Mesothelial cell of epicardium (in vitro differentiated cells): ENCODE measurements at regions not wholly inside any gene's neighbourhood (a gene's known extent, or its start where the extent isn't known, plus 50 kb on each side); places are given as distances from the start of the nearest gene placed in this dataset.

Source experiments
- DNase-seq, 2 experiments: peaks; one replicate each; pipeline ENCODE4 v3.0.0; 2021; ENCODE audit warnings: low spot score in 2 of 2; ENCODE audit not compliant: unreplicated experiment in 2 of 2
- H3K27ac Mint-ChIP-seq: 2 replicates; pipeline ENCODE4 v1.8.0; 2021; ENCODE audit warnings: mixed read lengths
- H3K27me3 Mint-ChIP-seq: 2 replicates; pipeline ENCODE4 v1.8.0; 2021; ENCODE audit warnings: low read depth, mixed read lengths
- H3K36me3 Mint-ChIP-seq: 2 replicates; pipeline ENCODE4 v1.8.0; 2021; ENCODE audit warnings: mixed read lengths
- H3K4me1 Mint-ChIP-seq: 2 replicates; pipeline ENCODE4 v1.8.0; 2021; ENCODE audit warnings: mixed read lengths
- H3K4me3 Mint-ChIP-seq: 2 replicates; pipeline ENCODE4 v1.8.0; 2021; ENCODE audit warnings: mild to moderate bottlenecking, moderate library complexity, mixed read lengths
- H3K9me3 Mint-ChIP-seq: 2 replicates; pipeline ENCODE4 v1.8.0; 2021; ENCODE audit warnings: mixed read lengths
- CTCF ChIP-seq: fragments of 200-600 bp; sonication (generic); IDR thresholded peaks from one replicate; pipeline ENCODE4 v1.5.0; 2021; ENCODE audit warnings: antibody characterized with exemption; ENCODE audit not compliant: unreplicated experiment

GRCh38 chrX:145687146-145687545, 130.5 kb upstream of the SLITRK2 start:
- no peaks in the 10 kb centered on the region for H3K27me3 Mint-ChIP-seq
- no peak for TF ChIP-seq CTCF
- DNase-seq, result no peak
- H3K4me3 Mint-ChIP-seq, result no peak overlapping the region
- H3K27ac Mint-ChIP-seq, result no peak overlapping the region
- no peaks in the 10 kb centered on the region for H3K36me3 Mint-ChIP-seq
- H3K9me3 Mint-ChIP-seq, result peaks cover 38% of the 10 kb centered on the region
- no peaks in the 10 kb centered on the region for H3K4me1 Mint-ChIP-seq

GRCh38 chrX:145687707-145688106, 129.9 kb upstream of the SLITRK2 start:
- Mint-ChIP-seq H3K9me3 (peaks cover 41% of the 10 kb centered on the region), H3K27me3 (no peaks in the 10 kb centered on the region), H3K4me3 (no peak overlapping the region), H3K4me1 (no peaks in the 10 kb centered on the region), H3K27ac (no peak overlapping the region), H3K36me3 (no peaks in the 10 kb centered on the region)
- TF ChIP-seq CTCF, result no peak
- no peak for DNase-seq

GRCh38 chrX:145694048-145694447, 123.6 kb upstream of the SLITRK2 start:
- Mint-ChIP-seq H3K9me3 (peaks cover 62% of the 10 kb centered on the region), H3K27ac (no peak overlapping the region), H3K4me3 (no peak overlapping the region), H3K27me3 (no peaks in the 10 kb centered on the region), H3K4me1 (no peaks in the 10 kb centered on the region), H3K36me3 (no peaks in the 10 kb centered on the region)
- TF ChIP-seq CTCF, result no peak
- no peak for DNase-seq

GRCh38 chrX:145715641-145716138, 101.9 kb upstream of the SLITRK2 start:
- Mint-ChIP-seq H3K4me3 (no peak overlapping the region), H3K27me3 (no peaks in the 10 kb centered on the region), H3K27ac (no peak overlapping the region), H3K36me3 (no peaks in the 10 kb centered on the region), H3K9me3 (peaks cover 56% of the 10 kb centered on the region), H3K4me1 (no peaks in the 10 kb centered on the region)
- TF ChIP-seq CTCF, result no peak
- no peak for DNase-seq

- H3K9me3 Mint-ChIP-seq, result peaks cover 53% of the 10 kb centered on the region
- TF ChIP-seq CTCF, result no peak
- no peak for DNase-seq
- H3K27me3 Mint-ChIP-seq, result no peaks in the 10 kb centered on the region
- H3K36me3 Mint-ChIP-seq, result no peaks in the 10 kb centered on the region
- no peaks in the 10 kb centered on the region for H3K4me1 Mint-ChIP-seq
- no peak overlapping the region for H3K4me3 Mint-ChIP-seq
- no peak overlapping the region for H3K27ac Mint-ChIP-seq
Observed at GRCh38 chrX:145716226-145716625, 101.4 kb upstream of the SLITRK2 start.

GRCh38 chrX:145727476-145727875, 90.2 kb upstream of the SLITRK2 start:
- no peaks in the 10 kb centered on the region for H3K36me3 Mint-ChIP-seq
- DNase-seq, result no peak
- no peaks in the 10 kb centered on the region for H3K4me1 Mint-ChIP-seq
- no peak overlapping the region for H3K4me3 Mint-ChIP-seq
- no peak overlapping the region for H3K27ac Mint-ChIP-seq
- peaks cover 31% of the 10 kb centered on the region for H3K9me3 Mint-ChIP-seq
- no peaks in the 10 kb centered on the region for H3K27me3 Mint-ChIP-seq
- TF ChIP-seq CTCF, result no peak
